GM12878 (cell line): ENCODE measurements at regions not wholly inside any gene's neighbourhood (a gene's known extent, or its start where the extent isn't known, plus 50 kb on each side); places are given as distances from the start of the nearest gene placed in this dataset.

Source experiments
- ATAC-seq: fragments of 200-7000 bp; cut with Tn5 transposase; 3 replicates; pipeline ENCODE4 v1.9.1; 2020; ENCODE audit warnings: mild to moderate bottlenecking, moderate library complexity
- BruUV-seq: library from RNA; stranded (reverse); fragments of 400-500 nt; replicated peaks from 2 replicates; lab custom pipeline; 2021; lab: Mats Ljungman, UMichigan
- CTCF ChIA-PET: fragments of 300-600 bp; sonication (Branson Sonifier 250); formaldehyde crosslinking; extraction: SDS; loops from one replicate; lab custom pipeline; 2021; ENCODE audit warnings: inconsistent platforms; lab: Yijun Ruan, JAX
- POLR2A ChIA-PET: fragments of 350-600 bp; formaldehyde crosslinking; extraction: SDS; loops from one replicate; lab custom pipeline; 2021; ENCODE audit warnings: inconsistent platforms; lab: Charles Lee
- RAD21 ChIA-PET: fragments of 300-600 bp; sonication (Branson Sonifier 250); formaldehyde crosslinking; loops from one replicate; lab custom pipeline; 2023; ENCODE audit warnings: antibody characterized with exemption; ENCODE audit not compliant: unreplicated experiment; lab: Charles Lee
- SMC1A ChIA-PET: fragments of 300-600 bp; sonication (Branson Sonifier 250); formaldehyde crosslinking; loops from one replicate; lab custom pipeline; 2023; ENCODE audit not compliant: unreplicated experiment, uncharacterized antibody; lab: Charles Lee
- DNase-seq: peaks from one replicate; pipeline ENCODE4 v3.0.0-alpha.2; 2011; ENCODE audit warnings: low read depth, low spot score
- FAIRE-seq: peaks from 3 replicates; lab custom pipeline; 2011; peaks lifted over from hg19 to GRCh38; lab: Jason Lieb, UNC
- H2AFZ ChIP-seq: 2 replicates; pipeline ENCODE4 v1.6.0; 2011; ENCODE audit warnings: low read depth, low read length, control low read depth; ENCODE audit not compliant: control insufficient read depth
- H3K27ac ChIP-seq: 2 replicates; pipeline ENCODE4 v1.5.1; 2011; ENCODE audit warnings: control low read depth; ENCODE audit not compliant: control insufficient read depth, insufficient read depth
- H3K27me3 ChIP-seq, 2 experiments: replicated peaks in 1 of 2; 2 replicates each; pipeline versions ENCODE4 v1.6.0 to v1.6.1; 2011; ENCODE audit warnings: low read length in 1 of 2; ENCODE audit not compliant: control insufficient read depth in 2 of 2, insufficient read depth in 2 of 2
- H3K36me3 ChIP-seq, 2 experiments: 2 replicates each; pipeline ENCODE4 v1.5.1; 2011; ENCODE audit warnings: low read length in 1 of 2; ENCODE audit not compliant: control insufficient read depth in 2 of 2, insufficient read depth in 2 of 2
- H3K4me1 ChIP-seq: 2 replicates; pipeline ENCODE4 v1.6.1; 2011; ENCODE audit warnings: mild to moderate bottlenecking, low read length, moderate library complexity, mixed read lengths; ENCODE audit not compliant: control insufficient read depth, insufficient read depth
- H3K4me2 ChIP-seq: 2 replicates; pipeline ENCODE4 v1.6.0; 2011; ENCODE audit warnings: control low read depth; ENCODE audit not compliant: control insufficient read depth, insufficient read depth
- H3K4me3 ChIP-seq: fragments of 200-600 bp; sonication (generic); 2 replicates; pipeline ENCODE4 v1.5.1; 2016
- H3K79me2 ChIP-seq: 2 replicates; pipeline ENCODE4 v1.6.0; 2011; ENCODE audit warnings: low read length; ENCODE audit not compliant: control insufficient read depth, insufficient read depth
- H3K9ac ChIP-seq: 2 replicates; pipeline ENCODE4 v1.8.0; 2011; ENCODE audit warnings: low read length, control low read depth, mixed read lengths; ENCODE audit not compliant: control insufficient read depth, insufficient read depth
- H3K9me3 ChIP-seq: replicated peaks from 3 replicates; pipeline ENCODE4 v1.5.1; 2011; ENCODE audit warnings: mild to moderate bottlenecking, low read length; ENCODE audit not compliant: control insufficient read depth, insufficient read depth
- H4K20me1 ChIP-seq: 2 replicates; pipeline ENCODE4 v1.6.0; 2011; ENCODE audit not compliant: control insufficient read depth, insufficient read depth
- CHD4 ChIP-seq: fragments of 200-600 bp; sonication (generic); IDR thresholded peaks from 2 replicates; pipeline ENCODE4 v1.6.1; 2016; ENCODE audit warnings: mild to moderate bottlenecking
- DPF2 ChIP-seq: fragments of 450-650 bp; IDR thresholded peaks from 2 replicates; pipeline ENCODE4 v1.6.1; 2017; ENCODE audit warnings: mild to moderate bottlenecking
- KLF5 ChIP-seq: fragments of 450-650 bp; IDR thresholded peaks from 2 replicates; pipeline ENCODE4 v1.6.1; 2014; ENCODE audit warnings: mild to moderate bottlenecking; ENCODE audit not compliant: partially characterized antibody
- MEF2B ChIP-seq: fragments of 450-650 bp; IDR thresholded peaks from 2 replicates; pipeline ENCODE4 v1.6.1; 2018; ENCODE audit warnings: mild to moderate bottlenecking, moderate library complexity; ENCODE audit not compliant: partially characterized antibody, poor library complexity, severe bottlenecking
- PML ChIP-seq: IDR thresholded peaks from 2 replicates; pipeline ENCODE4 v1.6.1; 2012; ENCODE audit warnings: low read length, inconsistent platforms
- SMAD1 ChIP-seq: fragments of 450-650 bp; IDR thresholded peaks from 2 replicates; pipeline ENCODE4 v1.6.1; 2018; ENCODE audit warnings: mild to moderate bottlenecking, low read depth; ENCODE audit not compliant: partially characterized antibody
- TCF12 ChIP-seq: IDR thresholded peaks from 2 replicates; pipeline ENCODE4 v1.6.1; 2011; ENCODE audit warnings: low read depth, mild to moderate bottlenecking, low read length
- ZBED1 ChIP-seq: IDR thresholded peaks from 2 replicates; pipeline ENCODE4 v1.6.1; 2016; ENCODE audit warnings: borderline replicate concordance
- WGBS: methylation state at CpG from one replicate; pipeline ENCODE4 v1.1.6; 2016; ENCODE audit warnings: low lambda C conversion rate; ENCODE audit not compliant: insufficient replicate concordance, insufficient coverage; ENCODE audit errors: missing lambda C conversion rate; 5-methylcytosine and 5-hydroxymethylcytosine counted together
- in situ Hi-C: fragments of 300-500 bp; cut with MboI; formaldehyde crosslinking; loops from 9 replicates; pipeline ENCODE4 v1.14.3; 2018; ENCODE audit warnings: mixed read lengths
- intact Hi-C: fragments of 100-400 bp; cut with micrococcal nuclease; formaldehyde crosslinking; loops from one replicate; pipeline ENCODE4 v1.14.2; 2022; ENCODE audit not compliant: unreplicated experiment
- TF ChIP-seq, protein P1 (sequence below): fragments of 450-650 bp; IDR thresholded peaks from 2 replicates; pipeline ENCODE4 v1.6.1; 2016; ENCODE audit warnings: mild to moderate bottlenecking
- TF ChIP-seq, protein P2 (sequence below): fragments of 450-650 bp; IDR thresholded peaks from 2 replicates; pipeline ENCODE4 v1.6.1; 2017; ENCODE audit warnings: mild to moderate bottlenecking, moderate library complexity
- TF ChIP-seq, protein P3 (sequence below): fragments of 450-650 bp; IDR thresholded peaks from 2 replicates; pipeline ENCODE4 v1.6.1; 2017; ENCODE audit warnings: low read depth, mild to moderate bottlenecking, moderate library complexity

- BruUV-seq = no TSS peak
- no peak for FAIRE-seq
- H3K4me2 ChIP-seq = no peak overlapping the region
- no peaks in the 10 kb centered on the region for H3K36me3 ChIP-seq
- H3K9me3 ChIP-seq = no peaks in the 10 kb centered on the region; the same call in 2 of the 3 replicates
- no peak overlapping the region for H3K4me3 ChIP-seq
- no peak for TF ChIP-seq TCF12
- TF ChIP-seq, protein P1, sequence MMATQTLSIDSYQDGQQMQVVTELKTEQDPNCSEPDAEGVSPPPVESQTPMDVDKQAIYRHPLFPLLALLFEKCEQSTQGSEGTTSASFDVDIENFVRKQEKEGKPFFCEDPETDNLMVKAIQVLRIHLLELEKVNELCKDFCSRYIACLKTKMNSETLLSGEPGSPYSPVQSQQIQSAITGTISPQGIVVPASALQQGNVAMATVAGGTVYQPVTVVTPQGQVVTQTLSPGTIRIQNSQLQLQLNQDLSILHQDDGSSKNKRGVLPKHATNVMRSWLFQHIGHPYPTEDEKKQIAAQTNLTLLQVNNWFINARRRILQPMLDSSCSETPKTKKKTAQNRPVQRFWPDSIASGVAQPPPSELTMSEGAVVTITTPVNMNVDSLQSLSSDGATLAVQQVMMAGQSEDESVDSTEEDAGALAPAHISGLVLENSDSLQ = no peak
- TF ChIP-seq, all 136 proteins: peak for 0
- CTCF ChIA-PET = interaction anchor here (0.7 to 1.3 kb wide), 3 partner anchors 27 to 403 kb away, joined by 3 read pairs; no protein-coding TSS in a partner anchor
- Histone ChIP-seq H3K9ac (no peak overlapping the region), H2AFZ (no peak overlapping the region), H3K27ac (no peak overlapping the region), H3K4me1 (no peaks in the 10 kb centered on the region), H3K79me2 (no peaks in the 10 kb centered on the region), H3K27me3 (no peaks in the 10 kb centered on the region), H4K20me1 (no peaks in the 10 kb centered on the region)
- intact Hi-C loops (no loop called here), in situ Hi-C loops (no loop called here)
- 22% methylated on average over 4 of the region's 4 CpGs for WGBS
- POLR2A ChIA-PET = no interaction called here
- RAD21 ChIA-PET = no interaction called here
- DNase-seq (no peak), ATAC-seq (no peak)
- SMC1A ChIA-PET = interaction anchor here (0.8 to 1.5 kb wide), 10 partner anchors 9 to 177 kb away, joined by 3 to 5 read pairs (median 3); no protein-coding TSS in a partner anchor
Observed at GRCh38 chr2:8191427-8191826, 490.4 kb upstream of the ID2 start.

GRCh38 chr2:8193146-8193545 is 488.7 kb upstream of the ID2 start:
- no peaks in the 10 kb centered on the region for H3K36me3 ChIP-seq
- no peak overlapping the region for H3K27ac ChIP-seq
- H3K27me3 ChIP-seq = no peaks in the 10 kb centered on the region
- no peaks in the 10 kb centered on the region; the same call in 2 of the 3 replicates for H3K9me3 ChIP-seq
- BruUV-seq = no TSS peak
- H2AFZ ChIP-seq = no peak overlapping the region
- H4K20me1 ChIP-seq = no peaks in the 10 kb centered on the region
- no peaks in the 10 kb centered on the region for H3K4me1 ChIP-seq
- no peak overlapping the region for H3K9ac ChIP-seq
- no peak overlapping the region for H3K4me2 ChIP-seq
- ChIA-PET RAD21 (no interaction called here), SMC1A (interaction anchor here (0.7 to 1.9 kb wide), 3 partner anchors 8 to 41 kb away, joined by 3 to 4 read pairs (median 3); no protein-coding TSS in a partner anchor), POLR2A (interaction anchor here (1.2 kb wide), 1 partner anchor 11 kb away, joined by 5 read pairs; no protein-coding TSS in a partner anchor), CTCF (interaction anchor here (0.6 kb wide), 1 partner anchor 17 kb away, joined by 3 read pairs; no protein-coding TSS in a partner anchor)
- no peak for FAIRE-seq
- no peak overlapping the region for H3K4me3 ChIP-seq
- ATAC-seq = no peak
- DNase-seq = no peak
- intact Hi-C loops (no loop called here), in situ Hi-C loops (no loop called here)
- H3K79me2 ChIP-seq = no peaks in the 10 kb centered on the region
- 74% methylated on average over 2 of the region's 2 CpGs for WGBS
- TF ChIP-seq PML = no peak
- TF ChIP-seq SMAD1 = no peak
- TF ChIP-seq ZBED1 = no peak
- TF ChIP-seq DPF2 = no peak
- TF ChIP-seq, protein P2, sequence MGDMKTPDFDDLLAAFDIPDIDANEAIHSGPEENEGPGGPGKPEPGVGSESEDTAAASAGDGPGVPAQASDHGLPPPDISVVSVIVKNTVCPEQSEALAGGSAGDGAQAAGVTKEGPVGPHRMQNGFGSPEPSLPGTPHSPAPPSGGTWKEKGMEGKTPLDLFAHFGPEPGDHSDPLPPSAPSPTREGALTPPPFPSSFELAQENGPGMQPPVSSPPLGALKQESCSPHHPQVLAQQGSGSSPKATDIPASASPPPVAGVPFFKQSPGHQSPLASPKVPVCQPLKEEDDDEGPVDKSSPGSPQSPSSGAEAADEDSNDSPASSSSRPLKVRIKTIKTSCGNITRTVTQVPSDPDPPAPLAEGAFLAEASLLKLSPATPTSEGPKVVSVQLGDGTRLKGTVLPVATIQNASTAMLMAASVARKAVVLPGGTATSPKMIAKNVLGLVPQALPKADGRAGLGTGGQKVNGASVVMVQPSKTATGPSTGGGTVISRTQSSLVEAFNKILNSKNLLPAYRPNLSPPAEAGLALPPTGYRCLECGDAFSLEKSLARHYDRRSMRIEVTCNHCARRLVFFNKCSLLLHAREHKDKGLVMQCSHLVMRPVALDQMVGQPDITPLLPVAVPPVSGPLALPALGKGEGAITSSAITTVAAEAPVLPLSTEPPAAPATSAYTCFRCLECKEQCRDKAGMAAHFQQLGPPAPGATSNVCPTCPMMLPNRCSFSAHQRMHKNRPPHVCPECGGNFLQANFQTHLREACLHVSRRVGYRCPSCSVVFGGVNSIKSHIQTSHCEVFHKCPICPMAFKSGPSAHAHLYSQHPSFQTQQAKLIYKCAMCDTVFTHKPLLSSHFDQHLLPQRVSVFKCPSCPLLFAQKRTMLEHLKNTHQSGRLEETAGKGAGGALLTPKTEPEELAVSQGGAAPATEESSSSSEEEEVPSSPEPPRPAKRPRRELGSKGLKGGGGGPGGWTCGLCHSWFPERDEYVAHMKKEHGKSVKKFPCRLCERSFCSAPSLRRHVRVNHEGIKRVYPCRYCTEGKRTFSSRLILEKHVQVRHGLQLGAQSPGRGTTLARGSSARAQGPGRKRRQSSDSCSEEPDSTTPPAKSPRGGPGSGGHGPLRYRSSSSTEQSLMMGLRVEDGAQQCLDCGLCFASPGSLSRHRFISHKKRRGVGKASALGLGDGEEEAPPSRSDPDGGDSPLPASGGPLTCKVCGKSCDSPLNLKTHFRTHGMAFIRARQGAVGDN = no peak
- TF ChIP-seq, protein P3, sequence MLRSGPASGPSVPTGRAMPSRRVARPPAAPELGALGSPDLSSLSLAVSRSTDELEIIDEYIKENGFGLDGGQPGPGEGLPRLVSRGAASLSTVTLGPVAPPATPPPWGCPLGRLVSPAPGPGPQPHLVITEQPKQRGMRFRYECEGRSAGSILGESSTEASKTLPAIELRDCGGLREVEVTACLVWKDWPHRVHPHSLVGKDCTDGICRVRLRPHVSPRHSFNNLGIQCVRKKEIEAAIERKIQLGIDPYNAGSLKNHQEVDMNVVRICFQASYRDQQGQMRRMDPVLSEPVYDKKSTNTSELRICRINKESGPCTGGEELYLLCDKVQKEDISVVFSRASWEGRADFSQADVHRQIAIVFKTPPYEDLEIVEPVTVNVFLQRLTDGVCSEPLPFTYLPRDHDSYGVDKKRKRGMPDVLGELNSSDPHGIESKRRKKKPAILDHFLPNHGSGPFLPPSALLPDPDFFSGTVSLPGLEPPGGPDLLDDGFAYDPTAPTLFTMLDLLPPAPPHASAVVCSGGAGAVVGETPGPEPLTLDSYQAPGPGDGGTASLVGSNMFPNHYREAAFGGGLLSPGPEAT = no peak
- no peak for TF ChIP-seq MEF2B
- TF ChIP-seq CHD4 = no peak
- no peak for TF ChIP-seq KLF5
